ENCODE measurements at regions not wholly inside any gene's neighbourhood (a gene's known extent, or its start where the extent isn't known, plus 50 kb on each side); places are given as distances from the start of the nearest gene placed in this dataset.

- H3K27me3 Mint-ChIP-seq (ENCODE audit: low read depth) = no peaks in the 10 kb centered on the region
- H3K36me3 Mint-ChIP-seq = no peaks in the 10 kb centered on the region
- H3K4me1 Mint-ChIP-seq = peaks cover 53% of the 10 kb centered on the region
- H3K27ac Mint-ChIP-seq = no peak overlapping the region
- POLR2A ChIA-PET = no interaction called here
- ATAC-seq = no peak
- no peaks in the 10 kb centered on the region for H3K9me3 Mint-ChIP-seq
- CTCF ChIA-PET = no interaction called here
- DNase-seq (ENCODE audit: low spot score) = no peak
- no peak overlapping the region for H3K4me3 Mint-ChIP-seq
- no peak for TF ChIP-seq ZNF138 (CRISPR knock-in tag; conservative IDR thresholded peaks at IDR 0.05)
- no peak for TF ChIP-seq ATF2 (CRISPR knock-in tag; IDR thresholded peaks at IDR 0.05; ENCODE audit: borderline replicate concordance, low read depth)
- no peak for TF ChIP-seq ZNF263 (CRISPR knock-in tag; IDR thresholded peaks at IDR 0.05; ENCODE audit: low read depth)
- no peak for TF ChIP-seq CDX4 (CRISPR knock-in tag; IDR thresholded peaks at IDR 0.05; ENCODE audit: borderline replicate concordance)
- TF ChIP-seq E2F5 (CRISPR knock-in tag; IDR thresholded peaks at IDR 0.05) = no peak
- TF ChIP-seq TP53 (CRISPR knock-in tag; IDR thresholded peaks at IDR 0.05) = no peak
- TF ChIP-seq PRRX2 (CRISPR knock-in tag; IDR thresholded peaks at IDR 0.05) = no peak
- TF ChIP-seq TEAD1 (CRISPR knock-in tag; IDR thresholded peaks at IDR 0.05) = no peak
- TF ChIP-seq NFATC4 (CRISPR knock-in tag; IDR thresholded peaks at IDR 0.05) = no peak
- TF ChIP-seq CREM (CRISPR knock-in tag; IDR thresholded peaks at IDR 0.05) = no peak
- no peak for TF ChIP-seq NR1H2 (CRISPR knock-in tag; IDR thresholded peaks at IDR 0.05)
- TF ChIP-seq MLX (CRISPR knock-in tag; IDR thresholded peaks at IDR 0.05) = no peak
- TF ChIP-seq TCF7 (CRISPR knock-in tag; IDR thresholded peaks at IDR 0.05; ENCODE audit: low read depth) = no peak
- TF ChIP-seq ZNF396 (CRISPR knock-in tag; IDR thresholded peaks at IDR 0.05; ENCODE audit: borderline replicate concordance) = no peak
- no peak for TF ChIP-seq HMGXB4 (CRISPR knock-in tag; IDR thresholded peaks at IDR 0.05)
Measured at GRCh38 chr4:159500861-159501260, 398.0 kb downstream of the RAPGEF2 start.

- CTCF ChIA-PET = interaction anchor here (0.5 kb wide), 1 partner anchor 409 kb away, joined by 4 read pairs; no protein-coding TSS in a partner anchor
- DNase-seq (ENCODE audit: low spot score) (no peak), ATAC-seq (peak; percentile 81)
- peak overlapping the region; percentile 25; the same call in 1 of the 2 replicates for H3K4me3 Mint-ChIP-seq
- POLR2A ChIA-PET = no interaction called here
- TF ChIP-seq FOXP4 (CRISPR knock-in tag; IDR thresholded peaks at IDR 0.05) (peak; percentile 90; the same call in 1 of the 2 replicates), ZNF281 (CRISPR knock-in tag; IDR thresholded peaks at IDR 0.05) (no peak)
- H3K9me3 Mint-ChIP-seq = no peaks in the 10 kb centered on the region
- H3K27ac Mint-ChIP-seq = peak overlapping the region; percentile 80; the same call in 1 of the 2 replicates
- no peaks in the 10 kb centered on the region for H3K27me3 Mint-ChIP-seq (ENCODE audit: low read depth)
- H3K36me3 Mint-ChIP-seq = no peaks in the 10 kb centered on the region
- H3K4me1 Mint-ChIP-seq = peaks cover 56% of the 10 kb centered on the region
Measured at GRCh38 chr4:159503236-159504008, 400.5 kb downstream of the RAPGEF2 start.

Data from WTC11 (cell line).